ENCODE measurements at regions not wholly inside any gene's neighbourhood (a gene's known extent, or its start where the extent isn't known, plus 50 kb on each side); places are given as distances from the start of the nearest gene placed in this dataset.

DNA sequence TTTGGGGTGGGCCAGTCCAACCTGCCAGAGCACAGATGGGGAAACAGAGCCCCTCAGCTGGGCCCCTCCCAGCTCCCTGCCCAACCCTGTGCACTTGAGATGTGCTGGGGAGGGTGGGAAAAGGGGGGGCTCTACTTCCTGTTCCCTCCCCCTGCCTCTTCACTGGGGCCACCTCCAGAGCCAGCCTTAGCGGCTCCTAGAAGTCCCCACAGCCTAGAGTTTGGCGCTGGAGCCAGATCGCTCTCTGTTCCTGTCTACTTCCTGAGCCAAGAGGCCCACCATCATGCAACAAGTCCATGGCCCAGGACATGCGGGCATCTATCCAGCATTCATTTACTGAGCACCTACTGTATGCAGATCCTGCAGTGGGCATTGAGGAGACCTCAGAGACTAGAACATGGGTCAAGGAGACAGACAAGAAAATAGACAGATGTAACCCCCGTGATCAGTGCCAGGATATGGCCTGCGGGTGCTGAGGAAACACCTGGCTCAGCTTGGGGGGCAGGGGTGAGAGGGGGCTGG lies 144.1 kb downstream of the SYF2 start:
- Histone ChIP-seq H3K36me3 (ENCODE audit: insufficient read depth, low read length) (no peaks in the 10 kb centered on the region), H2AFZ (ENCODE audit: low read length) (no peak overlapping the region), H3K27ac (ENCODE audit: low read depth, low read length, poor library complexity, severe bottlenecking) (no peak overlapping the region), H3K4me1 (ENCODE audit: insufficient read depth, low read length, poor library complexity, severe bottlenecking) (peaks cover under 1% of the 10 kb centered on the region), H3K9me2 (ENCODE audit: insufficient read depth, low read length) (no peaks in the 10 kb centered on the region), H3K79me2 (ENCODE audit: insufficient read depth, low read depth, low read length) (no peaks in the 10 kb centered on the region), H3K9me3 (ENCODE audit: low read length) (no peaks in the 10 kb centered on the region), H4K20me1 (ENCODE audit: insufficient read depth, low read length) (no peaks in the 10 kb centered on the region), H3K4me3 (ENCODE audit: low read depth, low read length, poor library complexity, severe bottlenecking) (no peak overlapping the region), H3K4me2 (ENCODE audit: low read length) (no peak overlapping the region)
- CTCF ChIA-PET (ENCODE audit: unreplicated experiment) = interaction anchor here (0.6 kb wide), 1 partner anchor 10 kb away, joined by 4 read pairs; no protein-coding TSS in a partner anchor
- POLR2A ChIA-PET = no interaction called here
- no TSS peak for BruUV-seq (replicated peaks)
- intact Hi-C loops (cut with micrococcal nuclease; ENCODE audit: unreplicated experiment) = no loop called here
- DNase-seq (ENCODE audit: low spot score) = no peak
- TF ChIP-seq EZH2phosphoT487 (IDR thresholded peaks at IDR 0.05; ENCODE audit: borderline replicate concordance, low read depth, low read length) = no peak
- TF ChIP-seq, protein P1, sequence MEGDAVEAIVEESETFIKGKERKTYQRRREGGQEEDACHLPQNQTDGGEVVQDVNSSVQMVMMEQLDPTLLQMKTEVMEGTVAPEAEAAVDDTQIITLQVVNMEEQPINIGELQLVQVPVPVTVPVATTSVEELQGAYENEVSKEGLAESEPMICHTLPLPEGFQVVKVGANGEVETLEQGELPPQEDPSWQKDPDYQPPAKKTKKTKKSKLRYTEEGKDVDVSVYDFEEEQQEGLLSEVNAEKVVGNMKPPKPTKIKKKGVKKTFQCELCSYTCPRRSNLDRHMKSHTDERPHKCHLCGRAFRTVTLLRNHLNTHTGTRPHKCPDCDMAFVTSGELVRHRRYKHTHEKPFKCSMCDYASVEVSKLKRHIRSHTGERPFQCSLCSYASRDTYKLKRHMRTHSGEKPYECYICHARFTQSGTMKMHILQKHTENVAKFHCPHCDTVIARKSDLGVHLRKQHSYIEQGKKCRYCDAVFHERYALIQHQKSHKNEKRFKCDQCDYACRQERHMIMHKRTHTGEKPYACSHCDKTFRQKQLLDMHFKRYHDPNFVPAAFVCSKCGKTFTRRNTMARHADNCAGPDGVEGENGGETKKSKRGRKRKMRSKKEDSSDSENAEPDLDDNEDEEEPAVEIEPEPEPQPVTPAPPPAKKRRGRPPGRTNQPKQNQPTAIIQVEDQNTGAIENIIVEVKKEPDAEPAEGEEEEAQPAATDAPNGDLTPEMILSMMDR (conservative IDR thresholded peaks at IDR 0.05; ENCODE audit: low read length) = no peak

DNA sequence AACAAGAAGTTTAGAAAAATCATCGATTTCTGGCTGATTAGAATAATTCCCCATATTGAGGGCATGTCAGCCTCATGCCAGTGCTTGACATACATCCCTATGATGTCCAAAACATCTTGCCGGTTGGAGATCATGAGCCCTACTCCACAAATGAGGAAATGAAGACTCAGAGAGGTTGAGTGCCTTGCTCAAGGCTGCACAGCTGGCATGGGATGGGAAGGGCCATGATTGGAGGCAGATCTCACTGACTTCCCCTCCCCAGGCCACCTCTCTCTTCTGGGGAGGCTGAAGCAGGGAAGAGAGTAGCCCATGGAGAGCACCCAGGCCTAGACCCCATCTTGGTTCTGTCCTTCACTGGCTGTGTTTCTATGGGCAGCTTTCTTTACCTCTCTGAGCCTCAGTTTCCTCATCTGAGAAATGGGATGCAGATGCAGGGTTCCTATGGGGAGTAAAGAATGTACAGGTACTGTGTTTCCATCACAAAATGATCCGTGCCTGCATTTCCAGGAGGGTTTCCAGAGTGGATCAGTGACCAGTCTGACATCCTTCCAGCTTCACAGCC lies 145.7 kb downstream of the SYF2 start:
- no TSS peak for BruUV-seq (replicated peaks)
- H3K27ac ChIP-seq (ENCODE audit: low read depth, low read length, poor library complexity, severe bottlenecking) = no peak overlapping the region
- TF ChIP-seq, protein P1 (conservative IDR thresholded peaks at IDR 0.05; ENCODE audit: low read length) = no peak
- no peak for TF ChIP-seq EZH2phosphoT487 (IDR thresholded peaks at IDR 0.05; ENCODE audit: borderline replicate concordance, low read depth, low read length)
- H3K4me3 ChIP-seq (ENCODE audit: low read depth, low read length, poor library complexity, severe bottlenecking) = no peak overlapping the region
- intact Hi-C loops (cut with micrococcal nuclease; ENCODE audit: unreplicated experiment) = no loop called here
- H3K4me1 ChIP-seq (ENCODE audit: insufficient read depth, low read length, poor library complexity, severe bottlenecking) = no peaks in the 10 kb centered on the region
- ChIA-PET POLR2A (no interaction called here), CTCF (ENCODE audit: unreplicated experiment) (no interaction called here)
- no peaks in the 10 kb centered on the region for H3K9me2 ChIP-seq (ENCODE audit: insufficient read depth, low read length)
- DNase-seq (ENCODE audit: low spot score) = no peak
- H3K36me3 ChIP-seq (ENCODE audit: insufficient read depth, low read length) = no peaks in the 10 kb centered on the region
- no peaks in the 10 kb centered on the region for H4K20me1 ChIP-seq (ENCODE audit: insufficient read depth, low read length)
- no peak overlapping the region for H3K4me2 ChIP-seq (ENCODE audit: low read length)
- no peaks in the 10 kb centered on the region for H3K9me3 ChIP-seq (ENCODE audit: low read length)
- H3K79me2 ChIP-seq (ENCODE audit: insufficient read depth, low read depth, low read length) = no peaks in the 10 kb centered on the region
- no peak overlapping the region for H2AFZ ChIP-seq (ENCODE audit: low read length)

DNA sequence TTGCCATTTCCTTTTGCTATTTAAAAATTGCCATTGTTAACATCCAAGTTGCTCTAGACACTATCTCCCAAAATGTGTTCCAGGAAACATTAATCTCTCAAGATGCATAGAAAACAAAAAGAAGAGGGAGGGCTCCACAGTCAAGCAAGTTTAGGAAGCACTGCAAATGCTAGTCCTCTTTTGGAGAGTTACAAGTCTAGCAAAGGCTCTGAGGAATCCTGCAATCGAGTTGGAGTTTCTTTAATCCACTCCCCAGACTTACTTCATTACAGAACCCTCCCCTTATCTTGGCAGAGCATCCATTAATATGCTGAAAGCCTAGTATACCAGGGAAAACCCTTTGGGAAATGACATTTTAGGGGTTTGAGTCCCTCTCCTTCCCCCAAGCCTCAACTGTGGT lies 147.9 kb downstream of the SYF2 start:
- TF ChIP-seq, protein P1 (conservative IDR thresholded peaks at IDR 0.05; ENCODE audit: low read length) = no peak
- H3K79me2 ChIP-seq (ENCODE audit: insufficient read depth, low read depth, low read length) = no peaks in the 10 kb centered on the region
- intact Hi-C loops (cut with micrococcal nuclease; ENCODE audit: unreplicated experiment) = no loop called here
- no peak for DNase-seq (ENCODE audit: low spot score)
- CTCF ChIA-PET (ENCODE audit: unreplicated experiment) = no interaction called here
- no peaks in the 10 kb centered on the region for H4K20me1 ChIP-seq (ENCODE audit: insufficient read depth, low read length)
- no peak overlapping the region for H3K4me3 ChIP-seq (ENCODE audit: low read depth, low read length, poor library complexity, severe bottlenecking)
- 0 out of 2 replicates have a peak, but pooled peaks cover 1% of the 10 kb centered on the region for H3K9me3 ChIP-seq (ENCODE audit: low read length)
- H3K4me1 ChIP-seq (ENCODE audit: insufficient read depth, low read length, poor library complexity, severe bottlenecking) = peaks cover 10% of the 10 kb centered on the region
- H3K27ac ChIP-seq (ENCODE audit: low read depth, low read length, poor library complexity, severe bottlenecking) = no peak overlapping the region
- no peaks in the 10 kb centered on the region for H3K36me3 ChIP-seq (ENCODE audit: insufficient read depth, low read length)
- no peaks in the 10 kb centered on the region for H3K9me2 ChIP-seq (ENCODE audit: insufficient read depth, low read length)
- POLR2A ChIA-PET = no interaction called here
- H3K4me2 ChIP-seq (ENCODE audit: low read length) = no peak overlapping the region
- H2AFZ ChIP-seq (ENCODE audit: low read length) = no peak overlapping the region
- BruUV-seq (replicated peaks) = no TSS peak
